Karpas-422 (cell line): ENCODE measurements at regions not wholly inside any gene's neighbourhood (a gene's known extent, or its start where the extent isn't known, plus 50 kb on each side); places are given as distances from the start of the nearest gene placed in this dataset.
A peak's percentile ranks its signal among the peaks of the same experiment; 100 is the strongest.

Experiments used
- DNase-seq: peaks from one replicate; pipeline ENCODE4 v3.0.0-alpha.2; 2015
- H2AFZ ChIP-seq: fragments of 200-600 bp; sonication (generic); 2 replicates; pipeline ENCODE4 v1.6.1; 2014; ENCODE audit warnings: antibody characterized with exemption, low read length, mixed read lengths
- H3K27ac ChIP-seq: fragments of 200-600 bp; sonication (generic); 2 replicates; pipeline ENCODE4 v1.5.1; 2014; ENCODE audit warnings: mild to moderate bottlenecking, low read length, moderate library complexity
- H3K27me3 ChIP-seq: fragments of 200-600 bp; sonication (generic); 2 replicates; pipeline ENCODE4 v1.6.1; 2014; ENCODE audit warnings: low read length, mixed read lengths
- H3K36me3 ChIP-seq: fragments of 200-600 bp; sonication (generic); 2 replicates; pipeline ENCODE4 v1.6.1; 2014; ENCODE audit warnings: low read length, mixed read lengths; ENCODE audit not compliant: insufficient read depth
- H3K4me1 ChIP-seq: fragments of 200-600 bp; sonication (generic); 2 replicates; pipeline ENCODE4 v1.6.1; 2014; ENCODE audit warnings: mild to moderate bottlenecking, low read length, mixed read lengths
- H3K4me2 ChIP-seq: fragments of 200-600 bp; sonication (generic); 2 replicates; pipeline ENCODE4 v1.6.1; 2014; ENCODE audit warnings: low read length, low read depth, mild to moderate bottlenecking; ENCODE audit not compliant: poor library complexity, severe bottlenecking
- H3K4me3 ChIP-seq: fragments of 200-600 bp; sonication (generic); 2 replicates; pipeline ENCODE4 v1.5.1; 2014; ENCODE audit warnings: mild to moderate bottlenecking, antibody characterized with exemption, low read length, mixed read lengths
- H3K79me2 ChIP-seq: fragments of 200-600 bp; sonication (generic); 2 replicates; pipeline ENCODE4 v1.6.1; 2014; ENCODE audit warnings: mild to moderate bottlenecking, low read length, mixed read lengths
- H3K9ac ChIP-seq: fragments of 200-600 bp; sonication (generic); 2 replicates; pipeline ENCODE4 v1.6.0; 2014; ENCODE audit warnings: low read length
- H3K9me2 ChIP-seq: fragments of 200-600 bp; sonication (generic), shearing (Covaris generic); replicated peaks from 2 replicates; pipeline ENCODE4 v1.6.0; 2014; ENCODE audit warnings: mild to moderate bottlenecking, low read length, moderate library complexity; ENCODE audit not compliant: insufficient read depth
- H3K9me3 ChIP-seq: fragments of 300-700, 200-600 bp; sonication (generic); 2 replicates; pipeline ENCODE4 v1.6.1; 2014; ENCODE audit warnings: low read length, mixed read lengths
- H4K20me1 ChIP-seq: fragments of 200-600 bp; sonication (generic); 2 replicates; pipeline ENCODE4 v1.6.1; 2014; ENCODE audit warnings: mild to moderate bottlenecking, antibody characterized with exemption, low read length, low read depth; ENCODE audit not compliant: insufficient read depth

DNA sequence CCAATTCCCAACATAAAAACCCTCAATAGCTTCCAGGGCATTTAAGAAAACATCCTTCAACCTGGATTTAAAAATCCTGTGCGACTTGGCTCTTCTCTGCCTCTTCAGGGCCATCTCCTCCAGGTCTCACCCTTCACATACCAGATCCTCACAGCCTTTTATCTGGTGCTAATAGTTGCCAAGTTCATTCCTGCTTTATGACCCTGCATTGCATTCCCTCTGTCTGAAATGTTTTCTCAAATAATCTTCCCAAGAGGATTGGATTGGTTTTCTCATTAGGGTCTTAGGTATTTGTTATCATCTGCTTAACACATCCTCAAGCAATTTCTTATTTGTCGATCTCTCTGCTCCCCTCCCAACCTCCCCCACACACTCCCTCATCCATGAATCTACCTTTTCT, 832.0 kb downstream of the GALC start:
- H3K9me3 ChIP-seq = no peaks in the 10 kb centered on the region
- no peak overlapping the region for H3K4me3 ChIP-seq
- H3K9me2 ChIP-seq = no peaks in the 10 kb centered on the region

DNA sequence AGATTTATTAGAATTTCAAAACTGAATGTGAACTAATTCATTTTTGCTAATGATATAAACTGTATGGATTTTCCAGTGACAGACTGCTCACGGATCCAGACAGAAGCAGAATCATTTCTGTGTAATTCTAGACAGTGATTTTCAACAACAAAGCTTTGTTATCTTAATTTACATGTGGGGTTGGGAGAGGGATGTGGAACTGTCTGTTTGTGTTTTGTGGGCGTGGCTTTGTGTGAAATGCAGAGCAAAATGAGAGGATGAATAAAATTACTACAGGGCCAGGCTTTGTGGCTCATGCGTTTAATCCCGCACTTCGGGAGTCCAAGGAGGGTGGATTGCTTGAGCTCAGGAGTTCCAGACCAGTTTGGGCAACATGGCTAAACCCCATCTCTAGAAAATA, 834.7 kb downstream of the GALC start:
- H3K4me1 ChIP-seq = peaks cover 80% of the 10 kb centered on the region
- H3K4me3 ChIP-seq = no peak overlapping the region
- H3K9me2 ChIP-seq = no peaks in the 10 kb centered on the region
- no peaks in the 10 kb centered on the region for H3K27me3 ChIP-seq
- no peaks in the 10 kb centered on the region for H3K79me2 ChIP-seq
- no peak for DNase-seq
- H3K9me3 ChIP-seq = no peaks in the 10 kb centered on the region
- H3K27ac ChIP-seq = peak overlapping the region; percentile 99
- no peak overlapping the region for H2AFZ ChIP-seq
- no peak overlapping the region for H3K4me2 ChIP-seq
- H4K20me1 ChIP-seq = no peaks in the 10 kb centered on the region
- H3K36me3 ChIP-seq = 0 out of 2 replicates have a peak, but pooled peaks cover 6% of the 10 kb centered on the region
- H3K9ac ChIP-seq = no peak overlapping the region

More for the DNA sequence above, 832.0 kb downstream of the GALC start:
- Histone ChIP-seq H3K27me3 (no peaks in the 10 kb centered on the region), H3K36me3 (peaks cover 6% of the 10 kb centered on the region; the same call in 1 of the 2 replicates), H3K27ac (peak overlapping the region; percentile 30), H3K4me2 (peak overlapping the region; percentile 24), H2AFZ (no peak overlapping the region), H3K4me1 (peaks cover 55% of the 10 kb centered on the region), H3K9ac (peak overlapping the region; percentile 19), H4K20me1 (no peaks in the 10 kb centered on the region), H3K79me2 (no peaks in the 10 kb centered on the region)
- peak; percentile 41 for DNase-seq

DNA sequence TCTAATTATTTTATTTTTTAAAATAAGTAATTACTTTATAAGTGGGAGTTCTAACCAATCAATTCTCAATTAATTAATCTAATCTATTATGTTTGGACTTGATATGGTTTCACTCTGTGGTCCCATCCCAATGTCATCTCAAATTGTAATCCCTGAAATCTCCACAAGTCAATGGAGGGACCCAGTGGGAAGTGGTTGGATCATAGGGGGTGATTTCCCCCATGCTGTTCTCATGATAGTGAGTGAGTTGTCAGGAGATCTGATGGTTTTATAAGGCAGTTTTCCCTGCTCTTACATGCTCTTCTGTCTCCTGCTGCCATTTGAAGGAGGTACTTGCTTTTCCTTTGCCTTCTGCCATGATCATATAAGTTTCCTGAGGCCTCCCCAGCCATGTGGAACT, 836.1 kb downstream of the GALC start:
- Histone ChIP-seq H3K27me3 (no peaks in the 10 kb centered on the region), H3K36me3 (0 out of 2 replicates have a peak, but pooled peaks cover 6% of the 10 kb centered on the region), H3K9me3 (no peaks in the 10 kb centered on the region), H3K9ac (no peak overlapping the region), H3K9me2 (no peaks in the 10 kb centered on the region), H3K4me3 (no peak overlapping the region), H4K20me1 (no peaks in the 10 kb centered on the region), H2AFZ (no peak overlapping the region), H3K4me1 (peaks cover 87% of the 10 kb centered on the region), H3K4me2 (no peak overlapping the region), H3K27ac (peak overlapping the region; percentile 99), H3K79me2 (no peaks in the 10 kb centered on the region)
- DNase-seq = no peak

GRCh38 chr14:87155856-87156488, 837.0 kb downstream of the GALC start:
- H4K20me1 ChIP-seq = no peaks in the 10 kb centered on the region
- no peaks in the 10 kb centered on the region for H3K27me3 ChIP-seq
- no peaks in the 10 kb centered on the region for H3K9me2 ChIP-seq
- peak overlapping the region; percentile 42 for H3K4me3 ChIP-seq
- peak overlapping the region; percentile 62 for H3K4me2 ChIP-seq
- 0 out of 2 replicates have a peak, but pooled peaks cover 6% of the 10 kb centered on the region for H3K36me3 ChIP-seq
- H3K9ac ChIP-seq = peak overlapping the region; percentile 67
- no peaks in the 10 kb centered on the region for H3K9me3 ChIP-seq
- no peaks in the 10 kb centered on the region for H3K79me2 ChIP-seq
- H2AFZ ChIP-seq = no peak overlapping the region
- peak; percentile 85 for DNase-seq
- peak overlapping the region; percentile 99 for H3K27ac ChIP-seq
- H3K4me1 ChIP-seq = peaks cover 87% of the 10 kb centered on the region

DNA sequence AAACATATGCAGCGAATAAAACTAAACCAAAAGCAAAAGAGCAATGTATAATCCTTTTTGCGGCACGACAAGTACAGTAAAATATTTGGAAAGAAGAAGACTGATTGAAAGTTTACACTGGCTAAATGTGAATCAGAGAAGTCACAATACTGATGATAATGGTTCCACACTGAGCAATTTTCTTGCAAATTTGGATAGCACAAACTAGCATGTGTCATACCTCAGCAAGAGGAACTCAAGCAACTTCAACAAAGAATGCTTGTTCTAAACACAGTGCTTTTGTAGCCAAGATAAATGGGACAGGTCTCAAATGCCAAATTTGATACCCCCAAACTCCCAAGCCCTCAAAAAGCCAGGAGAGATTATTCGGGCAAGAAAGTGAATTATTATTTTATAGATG, 839.1 kb downstream of the GALC start:
- Histone ChIP-seq H3K9me2 (no peaks in the 10 kb centered on the region), H3K9me3 (no peaks in the 10 kb centered on the region), H4K20me1 (no peaks in the 10 kb centered on the region), H3K79me2 (no peaks in the 10 kb centered on the region), H2AFZ (no peak overlapping the region), H3K27ac (peak overlapping the region; percentile 99), H3K36me3 (peaks cover 14% of the 10 kb centered on the region), H3K27me3 (no peaks in the 10 kb centered on the region), H3K9ac (peak overlapping the region; percentile 67), H3K4me2 (peak overlapping the region; percentile 74), H3K4me3 (peak overlapping the region; percentile 38), H3K4me1 (peaks cover 91% of the 10 kb centered on the region)
- DNase-seq = peak; percentile 90

- Histone ChIP-seq H3K79me2 (no peaks in the 10 kb centered on the region), H3K9me3 (no peaks in the 10 kb centered on the region), H3K9me2 (no peaks in the 10 kb centered on the region), H3K4me3 (peak overlapping the region; percentile 38), H3K36me3 (peaks cover 12% of the 10 kb centered on the region), H3K4me2 (peak overlapping the region; percentile 74), H2AFZ (no peak overlapping the region), H4K20me1 (no peaks in the 10 kb centered on the region), H3K4me1 (peaks cover 94% of the 10 kb centered on the region), H3K27ac (peak overlapping the region; percentile 99), H3K27me3 (no peaks in the 10 kb centered on the region), H3K9ac (peak overlapping the region; percentile 67)
- peak; percentile 92 for DNase-seq
Observed at GRCh38 chr14:87153391-87153790, 839.6 kb downstream of the GALC start.

DNA sequence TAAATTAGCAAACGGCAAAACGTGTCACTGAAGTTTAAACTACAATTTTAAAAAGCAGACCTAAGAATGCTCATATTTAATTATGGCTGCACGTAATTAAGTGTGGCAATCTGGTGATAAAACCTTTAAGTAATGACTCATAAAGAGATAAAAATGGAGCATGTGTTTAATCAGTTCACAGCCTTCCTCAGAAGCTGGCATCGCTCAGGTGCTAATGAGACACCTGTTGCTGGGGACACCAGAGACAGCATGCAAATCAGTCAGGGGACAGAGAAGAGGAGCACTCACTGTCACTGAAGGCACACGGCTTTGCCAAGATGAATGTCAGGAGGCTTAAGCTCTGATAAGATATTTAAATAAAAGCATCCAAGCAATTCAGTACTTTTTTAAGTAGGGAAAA, 840.3 kb downstream of the GALC start:
- peak; percentile 100 for DNase-seq
- no peaks in the 10 kb centered on the region for H3K9me3 ChIP-seq
- no peak overlapping the region for H3K4me3 ChIP-seq
- no peaks in the 10 kb centered on the region for H3K9me2 ChIP-seq
- peak overlapping the region; percentile 71 for H3K9ac ChIP-seq
- peak overlapping the region; percentile 74 for H3K4me2 ChIP-seq
- no peak overlapping the region for H2AFZ ChIP-seq
- H3K27ac ChIP-seq = peak overlapping the region; percentile 99
- H3K36me3 ChIP-seq = peaks cover 11% of the 10 kb centered on the region
- H4K20me1 ChIP-seq = no peaks in the 10 kb centered on the region
- no peaks in the 10 kb centered on the region for H3K79me2 ChIP-seq
- H3K4me1 ChIP-seq = peaks cover 98% of the 10 kb centered on the region
- no peaks in the 10 kb centered on the region for H3K27me3 ChIP-seq

DNA sequence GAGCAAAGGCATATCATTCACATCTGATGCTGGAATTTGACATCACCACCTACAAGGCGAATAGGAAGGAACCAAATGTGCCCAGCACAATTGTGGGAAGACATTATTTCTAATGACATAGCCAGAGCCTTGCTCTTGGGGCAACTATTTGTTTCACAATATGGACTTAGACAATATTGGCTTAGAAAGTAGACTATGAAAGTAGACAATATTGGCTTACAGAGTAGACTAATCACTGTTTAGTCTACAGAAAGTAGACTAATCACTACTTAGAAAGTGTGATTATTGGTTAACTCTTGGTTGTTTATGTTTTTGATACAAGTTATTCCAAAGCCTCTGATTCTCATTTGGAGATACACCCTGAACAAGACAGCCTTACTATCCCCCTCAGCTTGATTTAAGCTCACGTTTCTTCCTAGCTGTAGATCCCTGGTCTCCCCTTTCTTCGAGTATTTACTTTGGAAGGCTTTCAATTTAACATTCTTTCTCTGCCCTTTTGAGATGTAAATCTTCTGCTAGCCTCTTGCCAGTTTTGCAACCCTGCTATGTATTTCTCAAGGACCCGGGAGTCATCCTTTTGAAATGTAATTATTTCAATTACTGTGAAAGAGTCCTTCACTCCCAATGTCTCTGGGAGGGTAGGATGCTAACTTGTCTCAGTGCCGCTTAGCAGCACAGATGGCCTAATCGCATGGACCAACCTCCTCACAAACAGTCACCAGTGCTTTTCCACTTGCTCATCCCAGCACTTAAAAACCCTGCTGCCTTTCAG, 843.2 kb downstream of the GALC start:
- H2AFZ ChIP-seq = no peak overlapping the region
- no peaks in the 10 kb centered on the region for H4K20me1 ChIP-seq
- H3K4me2 ChIP-seq = no peak overlapping the region
- H3K36me3 ChIP-seq = peaks cover 11% of the 10 kb centered on the region
- no peaks in the 10 kb centered on the region for H3K79me2 ChIP-seq
- H3K9me3 ChIP-seq = no peaks in the 10 kb centered on the region
- peak overlapping the region; percentile 4; the same call in 1 of the 2 replicates for H3K9ac ChIP-seq
- H3K27me3 ChIP-seq = no peaks in the 10 kb centered on the region
- H3K4me1 ChIP-seq = peaks cover 98% of the 10 kb centered on the region
- DNase-seq = no peak
- H3K9me2 ChIP-seq = no peaks in the 10 kb centered on the region
- H3K4me3 ChIP-seq = no peak overlapping the region
- H3K27ac ChIP-seq = peak overlapping the region; percentile 99
